Sigmoid colon (tissue), 3 donors: ENCODE measurements at regions not wholly inside any gene's neighbourhood (a gene's known extent, or its start where the extent isn't known, plus 50 kb on each side); places are given as distances from the start of the nearest gene placed in this dataset.
"Not testable (repeated sequence)": the region's sequence is repeated elsewhere in the genome, so short reads cannot be mapped to it uniquely, and the experiment has no call there.

Source experiments
- POLR2A ChIP-seq, 2 donors: fragments of 450-650 bp; IDR thresholded peaks; one replicate each; pipeline ENCODE4 v1.6.1; 2016; ENCODE audit warnings: antibody characterized with exemption in 2 of 2, mild to moderate bottlenecking in 2 of 2, moderate library complexity in 2 of 2
- TF ChIP-seq, protein P1 (sequence below), 4 experiments: fragments of 450-650 bp in 3 of 4; fragments of 200-600 bp in 1 of 4; IDR thresholded peaks; one replicate each; pipeline ENCODE4 v1.5.1; 2016 to 2019; ENCODE audit warnings: antibody characterized with exemption in 4 of 4, mild to moderate bottlenecking in 3 of 4, moderate library complexity in 2 of 4

GRCh38 chr6:144956697-144957096 is 671.6 kb downstream of the UTRN start:
- TF ChIP-seq, protein P1, sequence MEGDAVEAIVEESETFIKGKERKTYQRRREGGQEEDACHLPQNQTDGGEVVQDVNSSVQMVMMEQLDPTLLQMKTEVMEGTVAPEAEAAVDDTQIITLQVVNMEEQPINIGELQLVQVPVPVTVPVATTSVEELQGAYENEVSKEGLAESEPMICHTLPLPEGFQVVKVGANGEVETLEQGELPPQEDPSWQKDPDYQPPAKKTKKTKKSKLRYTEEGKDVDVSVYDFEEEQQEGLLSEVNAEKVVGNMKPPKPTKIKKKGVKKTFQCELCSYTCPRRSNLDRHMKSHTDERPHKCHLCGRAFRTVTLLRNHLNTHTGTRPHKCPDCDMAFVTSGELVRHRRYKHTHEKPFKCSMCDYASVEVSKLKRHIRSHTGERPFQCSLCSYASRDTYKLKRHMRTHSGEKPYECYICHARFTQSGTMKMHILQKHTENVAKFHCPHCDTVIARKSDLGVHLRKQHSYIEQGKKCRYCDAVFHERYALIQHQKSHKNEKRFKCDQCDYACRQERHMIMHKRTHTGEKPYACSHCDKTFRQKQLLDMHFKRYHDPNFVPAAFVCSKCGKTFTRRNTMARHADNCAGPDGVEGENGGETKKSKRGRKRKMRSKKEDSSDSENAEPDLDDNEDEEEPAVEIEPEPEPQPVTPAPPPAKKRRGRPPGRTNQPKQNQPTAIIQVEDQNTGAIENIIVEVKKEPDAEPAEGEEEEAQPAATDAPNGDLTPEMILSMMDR (IDR thresholded peaks at IDR 0.05), result not testable (repeated sequence)
- not testable (repeated sequence) for TF ChIP-seq POLR2A (IDR thresholded peaks at IDR 0.05)
